ENCODE measurements at regions not wholly inside any gene's neighbourhood (a gene's known extent, or its start where the extent isn't known, plus 50 kb on each side); places are given as distances from the start of the nearest gene placed in this dataset.
A peak's percentile ranks its signal among the peaks of the same experiment; 100 is the strongest.

- Mint-ChIP-seq H3K27me3 (ENCODE audit: insufficient read depth, unreplicated experiment) (no peaks in the 10 kb centered on the region), H3K36me3 (ENCODE audit: insufficient read depth, unreplicated experiment) (no peaks in the 10 kb centered on the region), H3K4me1 (ENCODE audit: low read depth, unreplicated experiment) (no peaks in the 10 kb centered on the region), H3K27ac (ENCODE audit: unreplicated experiment) (no peak overlapping the region), H3K9me3 (ENCODE audit: unreplicated experiment) (peaks cover 25% of the 10 kb centered on the region), H3K4me3 (ENCODE audit: unreplicated experiment) (no peak overlapping the region)
- intact Hi-C loops (cut with micrococcal nuclease; ENCODE audit: unreplicated experiment): no loop called here
- no TSS peak for BruUV-seq (replicated peaks)
- Histone ChIP-seq H3K36me3 (ENCODE audit: control insufficient read depth, insufficient read depth, low read length) (no peaks in the 10 kb centered on the region), H3K4me3 (ENCODE audit: low read depth, low read length) (no peak overlapping the region), H3K9me3 (peaks cover 14% of the 10 kb centered on the region), H3K27me3 (replicated peaks; ENCODE audit: control insufficient read depth, insufficient read depth, low read length) (no peaks in the 10 kb centered on the region), H3K4me1 (peaks cover 10% of the 10 kb centered on the region)
- POLR2A ChIA-PET: no interaction called here
- no peak for DNase-seq
- no peak for TF ChIP-seq CTCF (IDR thresholded peaks at IDR 0.05; ENCODE audit: insufficient read depth in 1 of 2, low read depth in 1 of 2, low read length in 1 of 2, severe bottlenecking in 1 of 2, unreplicated experiment in 1 of 2)
- CTCF ChIA-PET: no interaction called here
Observed at GRCh38 chr13:106768991-106769390, 201.1 kb upstream of the ARGLU1 start.

- POLR2A ChIA-PET: no interaction called here
- H3K27me3 Mint-ChIP-seq (ENCODE audit: insufficient read depth, unreplicated experiment): no peaks in the 10 kb centered on the region
Observed at GRCh38 chr13:106762708-106763107, 194.8 kb upstream of the ARGLU1 start.

GRCh38 chr13:106756446-106756845 lies 188.5 kb upstream of the ARGLU1 start:
- Mint-ChIP-seq H3K4me3 (ENCODE audit: unreplicated experiment) (peak overlapping the region; percentile 19), H3K9me3 (ENCODE audit: unreplicated experiment) (peaks cover 13% of the 10 kb centered on the region), H3K27ac (ENCODE audit: unreplicated experiment) (peak overlapping the region; percentile 60), H3K27me3 (ENCODE audit: insufficient read depth, unreplicated experiment) (no peaks in the 10 kb centered on the region), H3K36me3 (ENCODE audit: insufficient read depth, unreplicated experiment) (no peaks in the 10 kb centered on the region), H3K4me1 (ENCODE audit: low read depth, unreplicated experiment) (peaks cover 16% of the 10 kb centered on the region)
- intact Hi-C loops (cut with micrococcal nuclease; ENCODE audit: unreplicated experiment): no loop called here
- BruUV-seq (replicated peaks): no TSS peak
- H3K27me3 ChIP-seq (replicated peaks; ENCODE audit: control insufficient read depth, insufficient read depth, low read length): no peaks in the 10 kb centered on the region; the same call in 1 of the 2 replicates
- ChIA-PET CTCF (no interaction called here), POLR2A (no interaction called here)
- H3K36me3 ChIP-seq (ENCODE audit: control insufficient read depth, insufficient read depth, low read length): no peaks in the 10 kb centered on the region
- TF ChIP-seq CTCF (IDR thresholded peaks at IDR 0.05; ENCODE audit: insufficient read depth in 1 of 2, low read depth in 1 of 2, low read length in 1 of 2, severe bottlenecking in 1 of 2, unreplicated experiment in 1 of 2): no peak
- H3K4me1 ChIP-seq: no peaks in the 10 kb centered on the region
- 0 out of 2 replicates have a peak, but pooled peaks cover 3% of the 10 kb centered on the region for H3K9me3 ChIP-seq
- peak in 1 of 2 experiments; percentile 31 for DNase-seq
- no peak overlapping the region for H3K4me3 ChIP-seq (ENCODE audit: low read depth, low read length)

More at GRCh38 chr13:106762708-106763107, 194.8 kb upstream of the ARGLU1 start:
- CTCF ChIA-PET: no interaction called here
- Mint-ChIP-seq H3K9me3 (ENCODE audit: unreplicated experiment) (peaks cover 17% of the 10 kb centered on the region), H3K36me3 (ENCODE audit: insufficient read depth, unreplicated experiment) (no peaks in the 10 kb centered on the region), H3K27ac (ENCODE audit: unreplicated experiment) (no peak overlapping the region), H3K4me3 (ENCODE audit: unreplicated experiment) (no peak overlapping the region), H3K4me1 (ENCODE audit: low read depth, unreplicated experiment) (peaks cover under 1% of the 10 kb centered on the region)
- no peaks in the 10 kb centered on the region; the same call in 1 of the 2 replicates for H3K27me3 ChIP-seq (replicated peaks; ENCODE audit: control insufficient read depth, insufficient read depth, low read length)
- H3K9me3 ChIP-seq: peaks cover 12% of the 10 kb centered on the region
- TF ChIP-seq CTCF (IDR thresholded peaks at IDR 0.05; ENCODE audit: insufficient read depth in 1 of 2, low read depth in 1 of 2, low read length in 1 of 2, severe bottlenecking in 1 of 2, unreplicated experiment in 1 of 2): no peak
- DNase-seq: no peak
- no TSS peak for BruUV-seq (replicated peaks)
- no peaks in the 10 kb centered on the region for H3K36me3 ChIP-seq (ENCODE audit: control insufficient read depth, insufficient read depth, low read length)
- intact Hi-C loops (cut with micrococcal nuclease; ENCODE audit: unreplicated experiment): no loop called here
- H3K4me3 ChIP-seq (ENCODE audit: low read depth, low read length): no peak overlapping the region
- no peaks in the 10 kb centered on the region for H3K4me1 ChIP-seq
